IgD-negative memory B cell (primary cell): ENCODE measurements at regions not wholly inside any gene's neighbourhood (a gene's known extent, or its start where the extent isn't known, plus 50 kb on each side); places are given as distances from the start of the nearest gene placed in this dataset.
A peak's percentile ranks its signal among the peaks of the same experiment; 100 is the strongest.
"Not testable (repeated sequence)": the region's sequence is repeated elsewhere in the genome, so short reads cannot be mapped to it uniquely, and the experiment has no call there.

ENCODE experiments used
- H3K27ac Mint-ChIP-seq, 3 donors: one replicate each; pipeline ENCODE4 v1.8.0; 2020 to 2022; ENCODE audit warnings: mild to moderate bottlenecking in 3 of 3, mixed read lengths in 3 of 3, moderate library complexity in 1 of 3
- H3K27me3 Mint-ChIP-seq: one replicate; pipeline ENCODE4 v1.8.0; 2021; ENCODE audit warnings: mixed read lengths
- H3K36me3 Mint-ChIP-seq: one replicate; pipeline ENCODE4 v1.8.0; 2020; ENCODE audit warnings: mild to moderate bottlenecking, mixed read lengths
- H3K4me1 Mint-ChIP-seq, 3 donors: one replicate each; pipeline ENCODE4 v1.8.0; 2020 to 2022; ENCODE audit warnings: mixed read lengths in 3 of 3, mild to moderate bottlenecking in 1 of 3
- H3K4me3 Mint-ChIP-seq, 4 donors: one replicate each; pipeline ENCODE4 v1.8.0; 2020 to 2022; ENCODE audit warnings: mild to moderate bottlenecking in 4 of 4, mixed read lengths in 4 of 4, moderate library complexity in 3 of 4
- H3K9me3 Mint-ChIP-seq, 3 donors: one replicate each; pipeline ENCODE4 v1.8.0; 2020 to 2021; ENCODE audit warnings: mixed read lengths in 3 of 3, mild to moderate bottlenecking in 1 of 3

DNA sequence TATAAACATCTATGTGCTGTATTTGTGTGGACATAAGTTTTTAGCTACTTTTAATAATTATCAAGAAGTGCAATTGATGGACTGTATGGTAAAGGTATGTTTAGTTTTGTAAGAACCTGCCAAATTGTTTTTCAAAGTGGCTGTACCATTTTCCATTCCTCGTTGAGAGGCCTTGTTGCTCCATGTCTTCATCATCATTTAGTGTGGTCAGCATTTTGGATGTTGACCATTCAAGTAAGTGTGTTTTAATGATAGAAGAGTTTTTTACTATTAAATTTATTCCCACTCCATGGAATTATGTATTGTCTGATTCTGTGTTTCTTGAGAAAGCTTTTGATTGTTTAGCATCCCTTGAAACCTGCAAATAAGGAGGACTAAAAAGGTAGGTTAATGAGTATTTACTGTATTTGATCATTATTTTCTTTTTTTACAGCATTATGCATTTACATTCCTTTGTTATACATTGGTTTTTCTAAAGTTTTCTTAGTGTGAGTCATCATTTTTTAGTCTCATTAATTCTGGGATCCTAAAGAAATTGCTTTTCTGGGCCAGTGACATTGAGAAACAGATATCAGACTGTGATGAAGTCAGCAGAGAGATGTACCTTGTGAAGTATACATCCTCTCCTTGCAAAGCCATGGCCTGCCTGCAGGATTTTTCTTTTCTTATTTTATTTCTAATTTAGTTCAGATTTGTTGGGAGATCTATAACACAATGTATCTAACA, 312.8 kb upstream of the PTCHD4 start:
- Mint-ChIP-seq H3K27me3 (no peaks in the 10 kb centered on the region), H3K36me3 (no peaks in the 10 kb centered on the region), H3K4me3 (no peak overlapping the region)

DNA sequence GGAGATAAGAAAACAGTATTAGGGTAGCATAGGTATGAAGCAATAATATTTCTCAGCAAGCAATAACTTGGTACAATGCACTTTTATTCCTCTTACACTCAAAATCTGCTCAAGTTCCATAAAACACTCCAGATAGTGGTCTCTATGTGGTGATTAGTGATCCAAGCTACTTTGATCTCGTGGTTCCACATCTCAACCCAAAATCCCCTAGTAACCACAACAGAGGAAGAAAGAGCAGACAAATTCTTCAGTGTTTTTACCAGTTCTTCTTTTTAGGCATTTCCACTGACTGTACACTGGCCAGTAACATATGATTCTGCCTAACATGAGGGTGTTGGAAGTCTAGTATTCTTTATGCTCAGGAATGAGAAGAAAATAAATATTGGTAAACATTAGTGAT, 309.0 kb upstream of the PTCHD4 start:
- Mint-ChIP-seq H3K27me3 (no peaks in the 10 kb centered on the region), H3K4me1 (peaks cover 0 to 1% (median 0%) of the 10 kb centered on the region in 3 donors), H3K4me3 (no peak overlapping the region), H3K36me3 (no peaks in the 10 kb centered on the region), H3K27ac (no peak overlapping the region), H3K9me3 (peaks cover 0 to 8% (median 4%) of the 10 kb centered on the region in 3 donors)

More for the DNA sequence above, 312.8 kb upstream of the PTCHD4 start:
- H3K9me3 Mint-ChIP-seq = peaks cover 0 to 4% (median 3%) of the 10 kb centered on the region in 3 donors
- peaks cover 0 to 1% (median 0%) of the 10 kb centered on the region in 3 donors for H3K4me1 Mint-ChIP-seq
- H3K27ac Mint-ChIP-seq = no peak overlapping the region

DNA sequence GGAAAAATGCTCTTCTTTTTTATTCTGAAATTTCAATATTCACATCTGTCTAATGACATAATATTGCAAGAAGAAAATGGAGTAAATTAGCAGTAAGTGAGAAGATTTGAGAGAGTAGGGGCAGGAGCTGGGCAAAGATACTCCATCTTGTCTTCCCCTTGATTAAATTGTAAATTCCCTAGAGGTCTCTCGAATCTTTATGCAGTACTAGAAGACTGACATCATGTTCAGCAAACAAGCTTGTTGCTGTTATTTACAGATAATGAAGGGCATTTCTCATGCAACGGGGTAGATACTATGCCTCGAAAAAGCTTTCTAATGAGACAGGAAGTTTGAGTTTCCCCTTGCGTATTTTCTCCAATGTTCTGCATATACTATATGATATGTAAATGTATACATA, 306.9 kb upstream of the PTCHD4 start:
- Mint-ChIP-seq H3K27ac (no peak overlapping the region), H3K36me3 (no peaks in the 10 kb centered on the region), H3K9me3 (peaks cover 3 to 8% (median 4%) of the 10 kb centered on the region in 3 donors), H3K4me1 (no peaks in the 10 kb centered on the region), H3K27me3 (no peaks in the 10 kb centered on the region), H3K4me3 (no peak overlapping the region)

DNA sequence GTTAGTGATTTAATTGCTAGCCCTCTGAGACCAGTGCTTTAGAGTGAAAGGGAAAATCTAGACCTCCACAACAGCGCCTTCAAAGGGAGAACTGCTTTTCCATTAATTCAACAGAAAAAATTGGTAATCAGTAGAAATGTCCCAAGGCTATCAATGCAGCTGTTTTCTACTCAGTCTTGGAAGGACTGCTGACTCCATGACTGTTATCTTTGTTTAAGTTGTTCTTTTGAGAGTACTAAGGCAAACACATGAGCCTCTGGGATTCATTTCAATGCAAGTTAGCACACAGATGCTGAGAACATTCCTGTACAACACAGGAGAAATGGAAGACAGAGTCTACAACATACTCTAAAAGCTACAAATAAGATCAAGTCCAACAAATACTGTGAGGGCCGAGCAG, 301.7 kb upstream of the PTCHD4 start:
- Mint-ChIP-seq H3K36me3 (no peaks in the 10 kb centered on the region), H3K27me3 (no peaks in the 10 kb centered on the region), H3K4me1 (no peaks in the 10 kb centered on the region), H3K27ac (no peak overlapping the region), H3K9me3 (peaks cover 1 to 14% (median 6%) of the 10 kb centered on the region in 3 donors), H3K4me3 (no peak overlapping the region)

DNA sequence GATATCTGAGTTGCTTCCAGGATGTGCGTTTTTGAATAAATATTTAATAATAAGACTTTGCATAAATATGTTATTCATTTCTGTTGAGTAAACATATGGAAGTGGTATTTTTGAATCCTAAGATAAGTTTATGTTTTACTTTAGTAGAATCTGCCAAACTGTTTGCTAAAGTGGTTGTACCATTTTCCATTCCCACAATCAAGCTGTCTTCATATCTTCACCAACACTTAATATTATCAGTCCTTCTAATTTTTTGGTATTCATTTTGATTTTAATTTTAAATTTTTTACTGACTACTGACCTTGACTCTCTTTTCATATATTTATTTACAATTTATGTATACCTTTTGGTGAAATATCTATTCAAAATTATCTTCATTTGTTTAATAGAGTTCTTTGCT, 293.9 kb upstream of the PTCHD4 start:
- Mint-ChIP-seq H3K4me1 (no peaks in the 10 kb centered on the region), H3K27ac (no peak overlapping the region), H3K9me3 (peaks cover 4 to 18% (median 4%) of the 10 kb centered on the region in 3 donors), H3K27me3 (no peaks in the 10 kb centered on the region), H3K36me3 (no peaks in the 10 kb centered on the region), H3K4me3 (no peak overlapping the region)

DNA sequence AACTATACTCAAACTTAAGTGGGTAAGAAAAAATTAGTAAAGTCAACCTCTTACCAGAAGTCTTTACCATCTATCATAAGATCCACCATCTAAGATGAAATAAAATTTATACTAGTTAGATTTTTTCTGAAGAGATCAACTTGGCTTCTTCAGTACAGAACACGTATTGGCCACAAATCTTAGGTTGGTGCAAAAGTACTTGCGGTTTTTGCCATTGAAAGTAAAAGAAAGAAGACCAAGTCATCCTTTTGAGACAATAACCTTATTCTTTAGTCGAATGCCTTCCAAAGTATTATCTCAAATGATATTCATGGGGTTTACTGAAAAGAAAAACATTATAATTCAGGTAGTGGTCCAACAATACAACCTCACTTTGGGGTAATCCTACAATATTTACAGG, 292.6 kb upstream of the PTCHD4 start:
- no peaks in the 10 kb centered on the region for H3K27me3 Mint-ChIP-seq
- no peak overlapping the region for H3K4me3 Mint-ChIP-seq
- H3K36me3 Mint-ChIP-seq = no peaks in the 10 kb centered on the region
- H3K4me1 Mint-ChIP-seq = no peaks in the 10 kb centered on the region
- no peak overlapping the region for H3K27ac Mint-ChIP-seq
- peaks cover 3 to 21% (median 4%) of the 10 kb centered on the region in 3 donors for H3K9me3 Mint-ChIP-seq

DNA sequence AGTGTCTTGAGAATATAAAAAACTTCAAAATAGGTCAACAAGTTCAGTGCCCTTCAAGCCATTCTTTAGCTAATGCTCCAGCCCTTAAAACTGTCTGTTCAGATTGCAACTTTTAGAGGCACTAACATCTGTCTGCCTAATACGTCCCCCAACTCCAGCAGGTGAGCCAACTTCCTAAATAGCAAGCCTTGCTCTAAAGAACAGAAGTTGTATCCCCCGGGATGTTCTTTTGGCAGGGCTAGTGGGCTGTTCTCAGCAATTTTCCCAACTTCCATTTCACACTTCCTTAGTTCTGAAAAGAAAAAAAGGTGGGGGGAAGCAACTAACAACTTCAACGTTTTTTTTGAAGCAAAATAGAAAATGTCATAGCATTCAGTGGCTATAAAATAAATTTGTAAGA, 290.0 kb upstream of the PTCHD4 start:
- Mint-ChIP-seq H3K4me3 (no peak overlapping the region), H3K27me3 (no peaks in the 10 kb centered on the region), H3K9me3 (peaks cover 3 to 15% (median 4%) of the 10 kb centered on the region in 3 donors), H3K27ac (no peak overlapping the region), H3K4me1 (no peaks in the 10 kb centered on the region), H3K36me3 (no peaks in the 10 kb centered on the region)

DNA sequence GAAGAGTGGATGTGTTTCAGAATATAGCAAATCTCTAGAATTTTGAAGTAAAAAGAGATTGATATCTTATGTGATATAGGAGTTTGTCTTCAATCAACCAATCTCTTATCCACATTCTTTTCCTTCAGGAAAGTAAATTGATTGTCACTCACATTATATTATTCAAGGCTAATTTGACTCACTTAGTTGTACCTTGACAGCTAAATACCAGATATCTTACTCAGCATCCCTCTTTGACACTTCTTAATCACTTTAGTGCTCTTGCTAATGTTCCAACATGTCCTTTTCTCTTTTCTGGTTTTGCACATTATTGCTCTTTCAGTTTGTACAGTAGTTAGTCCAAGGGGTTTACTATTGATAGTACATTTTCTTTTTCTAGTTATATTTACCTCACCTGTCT, 286.9 kb upstream of the PTCHD4 start:
- H3K4me3 Mint-ChIP-seq = no peak overlapping the region
- no peak overlapping the region for H3K27ac Mint-ChIP-seq
- no peaks in the 10 kb centered on the region for H3K36me3 Mint-ChIP-seq
- peaks cover 1 to 19% (median 4%) of the 10 kb centered on the region in 3 donors for H3K9me3 Mint-ChIP-seq
- H3K27me3 Mint-ChIP-seq = no peaks in the 10 kb centered on the region
- H3K4me1 Mint-ChIP-seq = no peaks in the 10 kb centered on the region

DNA sequence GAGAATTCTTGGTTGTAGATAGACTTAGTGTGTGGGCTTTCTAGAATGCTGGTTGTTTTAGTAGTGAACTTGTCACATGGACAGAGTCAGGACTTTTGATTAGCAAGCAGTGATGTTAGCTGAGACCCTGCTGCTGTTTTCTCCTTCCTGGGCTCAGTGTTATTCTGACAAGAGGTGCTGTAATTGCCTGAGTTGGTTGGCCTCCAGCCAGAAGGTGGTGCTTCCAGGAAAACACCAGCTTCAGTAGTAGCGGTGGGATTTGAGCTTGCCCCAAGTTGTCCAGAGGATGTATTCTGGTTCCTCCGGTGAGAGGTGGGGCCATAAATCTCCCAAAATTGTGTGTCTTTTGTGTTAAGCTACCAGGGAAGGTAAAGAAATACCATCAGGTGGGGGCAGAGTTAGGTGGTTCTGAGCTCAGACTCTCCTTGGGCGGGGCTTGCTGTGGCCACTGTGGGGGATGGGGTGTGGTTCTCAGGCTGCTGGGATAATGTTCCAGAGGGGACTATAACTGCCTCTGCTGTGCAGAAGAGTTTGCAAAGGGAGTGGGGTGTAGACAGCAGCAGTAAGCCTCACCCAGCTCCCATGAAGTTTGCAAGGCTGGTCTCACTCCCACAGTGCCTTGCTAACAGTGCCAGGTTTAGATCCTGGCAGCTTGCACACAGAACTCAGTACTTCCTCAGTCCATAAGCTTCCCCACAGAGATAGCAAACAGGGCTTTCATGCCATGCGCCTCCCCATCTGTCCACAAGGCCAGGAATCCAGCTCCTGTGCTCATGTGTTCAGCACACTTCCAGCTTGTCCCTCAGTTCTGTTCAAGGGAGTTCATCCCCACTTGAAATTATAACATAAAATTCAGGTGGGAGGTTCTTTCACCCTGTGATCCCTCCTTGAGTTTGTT, 278.4 kb upstream of the PTCHD4 start:
- H3K27me3 Mint-ChIP-seq = no peaks in the 10 kb centered on the region
- H3K4me1 Mint-ChIP-seq = no peaks in the 10 kb centered on the region
- peaks cover 1 to 25% (median 2%) of the 10 kb centered on the region in 3 donors for H3K9me3 Mint-ChIP-seq
- no peak overlapping the region for H3K27ac Mint-ChIP-seq
- H3K4me3 Mint-ChIP-seq = no peak overlapping the region
- H3K36me3 Mint-ChIP-seq = no peaks in the 10 kb centered on the region

DNA sequence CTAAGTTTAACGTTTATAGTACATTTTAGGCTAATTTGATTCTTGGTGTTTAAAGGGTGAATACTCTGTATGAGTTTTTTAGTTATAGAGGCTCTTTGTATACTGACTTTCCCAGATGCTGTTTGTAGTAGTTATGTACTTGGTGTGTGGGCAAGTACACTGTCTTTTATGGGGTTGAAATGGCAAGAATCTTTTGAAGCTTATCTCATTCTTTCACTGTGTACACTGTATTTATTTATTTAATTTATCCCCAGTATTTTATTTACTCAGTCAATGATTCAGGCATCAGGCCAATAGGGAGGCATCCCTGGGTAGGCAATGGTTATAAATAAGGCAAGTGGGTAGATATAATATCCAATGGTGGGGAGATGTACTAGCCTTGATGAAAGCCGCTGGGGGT, 277.0 kb upstream of the PTCHD4 start:
- H3K9me3 Mint-ChIP-seq = peaks cover 2 to 25% (median 6%) of the 10 kb centered on the region in 3 donors
- H3K36me3 Mint-ChIP-seq = no peaks in the 10 kb centered on the region
- no peak overlapping the region for H3K4me3 Mint-ChIP-seq

DNA sequence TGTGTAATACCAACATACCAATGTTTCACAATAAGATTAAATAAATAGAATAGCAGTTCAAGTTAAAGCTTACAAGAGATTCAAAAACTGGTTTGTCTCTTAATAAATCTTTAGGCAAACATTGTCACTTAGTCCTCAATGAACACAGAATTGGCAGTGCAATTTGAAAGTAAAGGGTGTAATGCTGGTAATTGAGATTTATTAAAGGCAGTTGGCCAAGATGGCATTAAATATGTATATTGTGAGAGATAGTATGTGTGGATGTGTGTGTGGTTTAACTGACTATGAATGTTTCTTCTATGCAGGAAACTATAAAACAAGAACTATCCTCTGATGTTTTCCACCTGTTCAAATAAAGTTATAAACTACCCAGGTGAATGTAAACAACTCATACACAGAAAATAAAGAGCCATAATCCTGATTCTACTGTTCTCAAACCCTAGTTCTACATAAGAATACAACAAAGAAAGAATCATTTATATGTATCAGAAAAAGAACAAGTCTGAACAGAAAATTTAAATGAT, 267.9 kb upstream of the PTCHD4 start:
- Mint-ChIP-seq H3K36me3 (no peaks in the 10 kb centered on the region), H3K27me3 (no peaks in the 10 kb centered on the region), H3K27ac (no peak overlapping the region), H3K4me1 (no peaks in the 10 kb centered on the region), H3K4me3 (no peak overlapping the region), H3K9me3 (peaks cover 4 to 12% (median 5%) of the 10 kb centered on the region in 3 donors)

More for the DNA sequence above, 277.0 kb upstream of the PTCHD4 start:
- Mint-ChIP-seq H3K27me3 (no peaks in the 10 kb centered on the region), H3K4me1 (no peaks in the 10 kb centered on the region), H3K27ac (no peak overlapping the region)

DNA sequence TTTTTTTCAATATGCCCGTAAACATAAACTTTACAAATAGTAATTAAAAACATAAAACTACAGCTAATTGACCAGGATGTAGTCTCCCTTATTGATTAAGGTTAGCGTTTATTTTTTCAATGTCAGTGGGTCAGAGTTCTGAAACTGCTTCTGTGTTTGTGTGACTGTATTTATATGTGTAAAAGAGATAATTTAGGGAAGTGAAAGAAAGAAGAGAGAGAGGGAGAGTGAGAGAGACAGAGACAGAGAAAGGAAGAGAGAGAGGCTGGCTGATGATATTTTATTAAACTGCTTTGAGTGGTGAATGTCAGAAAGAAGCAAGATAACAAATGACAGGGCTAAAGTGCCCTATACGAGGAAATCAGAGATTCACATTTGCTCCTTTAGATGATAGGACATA, 266.1 kb upstream of the PTCHD4 start:
- Mint-ChIP-seq H3K27me3 (no peaks in the 10 kb centered on the region), H3K9me3 (peaks cover 0 to 7% (median 5%) of the 10 kb centered on the region in 3 donors), H3K27ac (no peak overlapping the region), H3K36me3 (no peaks in the 10 kb centered on the region), H3K4me1 (no peaks in the 10 kb centered on the region), H3K4me3 (peak overlapping the region in 1 of 4 donors; percentile 26)

DNA sequence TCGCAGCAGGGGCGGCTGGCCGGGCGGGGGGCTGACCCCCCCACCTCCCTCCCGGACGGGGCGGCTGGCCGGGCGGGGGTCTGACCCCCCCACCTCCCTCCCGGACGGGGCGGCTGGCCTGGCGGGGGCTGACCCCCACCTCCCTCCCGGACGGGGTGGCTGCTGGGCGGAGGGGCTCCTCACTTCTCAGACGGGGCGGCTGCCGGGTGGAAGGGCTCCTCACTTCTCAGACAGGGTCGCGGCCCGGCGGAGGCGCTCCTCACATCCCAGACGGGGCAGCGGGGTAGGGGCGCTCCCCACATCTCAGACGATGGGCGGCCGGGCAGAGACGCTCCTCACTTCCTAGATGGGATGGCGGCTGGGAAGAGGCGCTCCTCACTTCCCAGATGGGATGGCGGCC, 260.2 kb upstream of the PTCHD4 start:
- not testable (repeated sequence) for H3K9me3 Mint-ChIP-seq, H3K4me1 Mint-ChIP-seq, H3K27me3 Mint-ChIP-seq, H3K4me3 Mint-ChIP-seq, H3K36me3 Mint-ChIP-seq, H3K27ac Mint-ChIP-seq

DNA sequence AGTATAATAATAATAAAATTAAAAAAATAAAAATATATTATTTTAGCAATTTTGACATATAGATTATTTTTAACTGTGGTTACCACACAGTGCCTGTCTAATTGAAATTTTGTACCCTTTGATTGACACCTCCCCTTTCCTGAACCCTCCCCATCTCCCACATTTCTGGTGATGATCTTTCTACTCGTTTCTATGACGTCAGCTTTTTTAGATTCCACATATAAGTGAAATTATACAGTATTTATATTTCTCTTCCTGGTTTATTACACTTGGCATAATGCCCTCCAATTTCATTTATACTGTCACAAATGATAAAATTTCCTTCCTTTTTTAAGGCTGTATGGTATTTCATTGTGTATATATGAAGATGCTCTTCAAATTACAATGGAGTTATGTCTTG, 258.1 kb upstream of the PTCHD4 start:
- Mint-ChIP-seq H3K27ac (no peak overlapping the region), H3K27me3 (no peaks in the 10 kb centered on the region), H3K9me3 (peaks cover 0 to 4% (median 3%) of the 10 kb centered on the region in 3 donors), H3K4me1 (no peaks in the 10 kb centered on the region), H3K36me3 (no peaks in the 10 kb centered on the region), H3K4me3 (no peak overlapping the region)

DNA sequence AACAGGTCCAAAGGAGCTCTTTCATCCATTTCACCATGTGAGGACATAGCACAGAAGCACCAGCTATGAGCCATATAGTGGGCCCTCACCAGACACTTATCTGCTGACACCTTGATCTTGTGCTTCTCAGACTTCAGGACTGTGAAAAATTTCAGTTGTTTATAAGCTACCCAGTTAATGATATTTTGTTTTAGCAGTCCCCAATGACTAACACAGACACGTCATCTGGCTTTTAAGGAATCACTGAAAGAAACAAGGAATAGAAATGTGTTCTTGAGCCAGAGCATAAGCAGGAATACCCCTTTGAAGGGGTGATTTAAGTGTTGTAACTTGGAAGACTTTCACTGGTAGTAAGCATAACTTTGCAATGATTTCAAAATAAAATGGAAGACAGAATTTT, 214.7 kb upstream of the PTCHD4 start:
- no peaks in the 10 kb centered on the region for H3K27me3 Mint-ChIP-seq
- H3K27ac Mint-ChIP-seq = no peak overlapping the region
- H3K4me3 Mint-ChIP-seq = peak overlapping the region in 1 of 4 donors; percentile 37
- no peaks in the 10 kb centered on the region for H3K4me1 Mint-ChIP-seq
- H3K9me3 Mint-ChIP-seq = peaks cover 0 to 15% (median 5%) of the 10 kb centered on the region in 3 donors
- H3K36me3 Mint-ChIP-seq = no peaks in the 10 kb centered on the region
